ENCODE measurements at regions not wholly inside any gene's neighbourhood (a gene's known extent, or its start where the extent isn't known, plus 50 kb on each side); places are given as distances from the start of the nearest gene placed in this dataset.
"Not testable (repeated sequence)": the region's sequence is repeated elsewhere in the genome, so short reads cannot be mapped to it uniquely, and the experiment has no call there.

GRCh38 chr6:23665911-23666310 is 460.1 kb upstream of the NRSN1 start:
- not testable (repeated sequence) for TF ChIP-seq CTCF (conservative IDR thresholded peaks at IDR 0.05); ZFX (IDR thresholded peaks at IDR 0.05)
